Stomach (tissue), 8 donors: ENCODE measurements at regions not wholly inside any gene's neighbourhood (a gene's known extent, or its start where the extent isn't known, plus 50 kb on each side); places are given as distances from the start of the nearest gene placed in this dataset.
A peak's percentile ranks its signal among the peaks of the same experiment; 100 is the strongest.

Source experiments
- DNase-seq, 2 donors: peaks; one replicate each; pipeline versions ENCODE4 v3.0.0 to v3.0.0-alpha.2; 2013 to 2019
- H3K27ac ChIP-seq, 5 donors: fragments of 200-600 bp in 4 of 5; sonication (generic) in 4 of 5; one replicate each; pipeline ENCODE4 v1.5.1; 2013 to 2019; ENCODE audit warnings: mild to moderate bottlenecking in 1 of 5, moderate library complexity in 1 of 5
- H3K27me3 ChIP-seq, 3 donors: fragments of 200-600 bp; sonication (generic); one replicate each; pipeline ENCODE4 v1.5.1; 2017 to 2019; ENCODE audit warnings: mixed run types in 1 of 3
- H3K36me3 ChIP-seq, 4 donors: fragments of 200-600 bp; sonication (generic); 1 replicate in 3 of 4; 2 replicates in 1 of 4; pipeline ENCODE4 v1.5.1; 2016 to 2019
- H3K4me1 ChIP-seq, 4 donors: fragments of 200-600 bp; sonication (generic); one replicate each; pipeline ENCODE4 v1.5.1; 2016 to 2019
- H3K4me3 ChIP-seq, 4 donors: fragments of 200-600 bp; sonication (generic) in 3 of 4; one replicate each; pipeline ENCODE4 v1.5.1; 2016 to 2019; ENCODE audit warnings: mild to moderate bottlenecking in 1 of 4
- H3K9me3 ChIP-seq, 4 donors: fragments of 200-600 bp; sonication (generic); one replicate each; pipeline ENCODE4 v1.5.1; 2016 to 2019
- EP300 ChIP-seq: sonication (generic); formaldehyde crosslinking; IDR thresholded peaks from one replicate; pipeline ENCODE4 v1.6.1; 2017; ENCODE audit warnings: antibody characterized with exemption
- POLR2A ChIP-seq, 4 donors: fragments of 450-650 bp; IDR thresholded peaks; one replicate each; pipeline ENCODE4 v1.6.1; 2016; ENCODE audit warnings: antibody characterized with exemption in 4 of 4, control low read depth in 2 of 4, mild to moderate bottlenecking in 1 of 4, moderate library complexity in 1 of 4
- POLR2AphosphoS5 ChIP-seq, 3 donors: sonication (generic); formaldehyde crosslinking; IDR thresholded peaks; one replicate each; pipeline ENCODE4 v1.6.1; 2016; ENCODE audit warnings: antibody characterized with exemption in 3 of 3
- WGBS, 5 donors: extraction: QIAGEN DNeasy Blood & Tissue Kit in 3 of 5; methylation state at CpG; one replicate each; pipeline versions ENCODE4 v1.1.5 to v1.1.7; 2013 to 2018; 5-methylcytosine and 5-hydroxymethylcytosine counted together
- intact Hi-C: fragments of 100-400 bp; cut with DNase I; formaldehyde crosslinking; loops from one replicate; pipeline ENCODE4 v1.15.1; 2023; ENCODE audit warnings: low total_unique reads
- TF ChIP-seq, protein P1 (sequence below), 7 experiments: fragments of 450-650 bp in 4 of 7; fragments of 200-600 bp in 3 of 7; sonication (generic) in 3 of 7; IDR thresholded peaks; one replicate each; pipeline ENCODE4 v1.5.1; 2016 to 2019; ENCODE audit warnings: antibody characterized with exemption in 7 of 7, control low read depth in 2 of 7, mild to moderate bottlenecking in 1 of 7
- donor health status: healthy with polysubstance abuse.
- donor health status: Bipolar disorder and iron deficiency.
- donor health status: healthy.

DNA sequence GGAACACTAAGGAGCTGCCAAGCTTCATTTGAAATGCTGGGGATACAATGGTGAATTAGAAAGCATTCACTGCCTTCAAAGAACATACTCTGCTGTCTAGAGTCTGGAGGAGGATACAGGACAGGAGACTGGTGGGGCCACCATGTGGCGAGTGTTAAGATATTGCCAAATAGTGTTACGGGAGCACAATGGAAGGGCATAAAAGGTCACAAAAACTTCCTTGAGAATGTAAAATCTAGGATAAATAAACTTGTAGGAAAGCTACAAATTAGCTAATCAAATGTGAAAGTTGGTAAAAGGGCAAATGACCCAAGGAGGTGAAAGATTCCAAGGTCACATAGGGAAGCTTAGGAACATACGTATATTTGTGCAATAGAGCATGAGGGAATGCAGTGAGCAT is 271.7 kb downstream of the RFPL4B start:
- intact Hi-C loops, result no loop called here
- WGBS, 5 donors, result 62 to 74% (median 69%) methylated on average over 3 of the region's 3 CpGs
- no peaks in the 10 kb centered on the region for H3K27me3 ChIP-seq
- H3K27ac ChIP-seq, result no peak overlapping the region
- H3K9me3 ChIP-seq, result no peaks in the 10 kb centered on the region
- TF ChIP-seq POLR2A (IDR thresholded peaks at IDR 0.05), result no peak
- TF ChIP-seq EP300, result no peak
- TF ChIP-seq, protein P1, sequence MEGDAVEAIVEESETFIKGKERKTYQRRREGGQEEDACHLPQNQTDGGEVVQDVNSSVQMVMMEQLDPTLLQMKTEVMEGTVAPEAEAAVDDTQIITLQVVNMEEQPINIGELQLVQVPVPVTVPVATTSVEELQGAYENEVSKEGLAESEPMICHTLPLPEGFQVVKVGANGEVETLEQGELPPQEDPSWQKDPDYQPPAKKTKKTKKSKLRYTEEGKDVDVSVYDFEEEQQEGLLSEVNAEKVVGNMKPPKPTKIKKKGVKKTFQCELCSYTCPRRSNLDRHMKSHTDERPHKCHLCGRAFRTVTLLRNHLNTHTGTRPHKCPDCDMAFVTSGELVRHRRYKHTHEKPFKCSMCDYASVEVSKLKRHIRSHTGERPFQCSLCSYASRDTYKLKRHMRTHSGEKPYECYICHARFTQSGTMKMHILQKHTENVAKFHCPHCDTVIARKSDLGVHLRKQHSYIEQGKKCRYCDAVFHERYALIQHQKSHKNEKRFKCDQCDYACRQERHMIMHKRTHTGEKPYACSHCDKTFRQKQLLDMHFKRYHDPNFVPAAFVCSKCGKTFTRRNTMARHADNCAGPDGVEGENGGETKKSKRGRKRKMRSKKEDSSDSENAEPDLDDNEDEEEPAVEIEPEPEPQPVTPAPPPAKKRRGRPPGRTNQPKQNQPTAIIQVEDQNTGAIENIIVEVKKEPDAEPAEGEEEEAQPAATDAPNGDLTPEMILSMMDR (IDR thresholded peaks at IDR 0.05), result no peak
- no peak for TF ChIP-seq POLR2AphosphoS5 (IDR thresholded peaks at IDR 0.05)
- H3K36me3 ChIP-seq, result no peaks in the 10 kb centered on the region
- H3K4me1 ChIP-seq, result peaks cover 0 to 4% (median 0%) of the 10 kb centered on the region in 4 donors
- H3K4me3 ChIP-seq, result no peak overlapping the region
- peak in 1 of 2 donors; percentile 19 for DNase-seq

DNA sequence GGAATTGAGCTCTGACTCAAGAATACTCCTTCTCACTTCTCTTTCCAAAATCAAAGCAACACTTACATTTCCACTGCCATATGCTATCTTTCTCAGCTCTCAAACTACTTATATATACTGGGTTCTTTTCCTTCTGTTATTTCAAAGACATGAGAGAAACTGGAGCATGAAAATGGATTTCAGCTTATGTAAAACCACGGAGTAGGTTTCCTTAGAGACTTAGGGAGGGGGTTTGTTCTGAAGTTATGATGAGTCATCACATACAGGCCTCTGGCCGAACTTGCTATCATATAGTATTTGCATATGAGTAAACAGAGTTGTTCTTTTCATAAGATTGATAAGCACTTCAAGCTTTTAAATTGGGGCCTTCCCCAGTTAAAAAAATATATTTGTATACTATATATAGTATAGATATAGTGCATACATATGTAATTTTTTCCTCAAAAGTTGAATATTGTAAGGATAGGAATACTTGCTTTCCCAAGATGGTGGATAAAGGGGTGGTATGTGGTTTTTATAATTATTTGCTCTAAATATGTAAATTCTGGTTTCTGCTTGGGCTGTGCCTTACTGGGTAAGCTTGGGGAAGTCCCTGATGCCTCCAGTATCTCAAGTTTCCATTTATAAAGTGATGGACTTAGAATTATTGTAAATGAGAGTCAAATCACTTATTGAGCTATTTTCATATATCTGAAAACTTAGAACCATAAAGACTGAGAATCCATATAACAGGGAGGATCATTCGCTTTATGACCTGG is 273.9 kb downstream of the RFPL4B start:
- Histone ChIP-seq H3K4me1 (peaks cover 0 to 4% (median 0%) of the 10 kb centered on the region in 4 donors), H3K36me3 (no peaks in the 10 kb centered on the region), H3K27me3 (no peaks in the 10 kb centered on the region), H3K27ac (no peak overlapping the region), H3K4me3 (no peak overlapping the region), H3K9me3 (no peaks in the 10 kb centered on the region)
- peak in 1 of 2 donors; percentile 44 for DNase-seq
- no peak for TF ChIP-seq POLR2A (IDR thresholded peaks at IDR 0.05)
- no peak for TF ChIP-seq EP300
- no peak for TF ChIP-seq POLR2AphosphoS5 (IDR thresholded peaks at IDR 0.05)
- TF ChIP-seq, protein P1 (IDR thresholded peaks at IDR 0.05), result no peak
- WGBS, 5 donors, result 41 to 47% (median 44%) methylated on average over 3 of the region's 3 CpGs
- intact Hi-C loops, result no loop called here

DNA sequence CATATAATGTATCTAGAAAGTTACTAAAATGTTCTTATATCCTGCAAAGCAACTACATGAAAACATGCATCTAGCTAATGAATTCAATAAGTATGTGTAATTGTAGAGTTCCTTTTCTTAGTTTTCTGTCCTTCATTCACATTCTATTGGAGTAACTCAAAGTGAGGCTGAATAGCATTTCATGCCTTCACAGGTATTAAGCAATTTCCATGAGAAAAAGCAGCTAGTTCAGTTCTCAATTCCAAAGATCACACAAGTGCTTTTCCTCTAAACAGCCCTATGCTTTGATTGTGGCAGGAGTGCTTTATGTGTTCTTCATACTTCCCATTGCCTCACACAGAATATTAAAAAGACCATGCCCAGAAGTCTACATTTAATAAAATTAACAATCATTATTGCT is 274.9 kb downstream of the RFPL4B start:
- Histone ChIP-seq H3K4me3 (no peak overlapping the region), H3K4me1 (peaks cover 0 to 4% (median 0%) of the 10 kb centered on the region in 4 donors), H3K27ac (no peak overlapping the region), H3K9me3 (no peaks in the 10 kb centered on the region), H3K27me3 (no peaks in the 10 kb centered on the region), H3K36me3 (no peaks in the 10 kb centered on the region)
- intact Hi-C loops, result no loop called here
- DNase-seq, result no peak
- TF ChIP-seq POLR2A (IDR thresholded peaks at IDR 0.05) (no peak), POLR2AphosphoS5 (IDR thresholded peaks at IDR 0.05) (no peak), EP300 (no peak)
- TF ChIP-seq, protein P1 (IDR thresholded peaks at IDR 0.05), result no peak

DNA sequence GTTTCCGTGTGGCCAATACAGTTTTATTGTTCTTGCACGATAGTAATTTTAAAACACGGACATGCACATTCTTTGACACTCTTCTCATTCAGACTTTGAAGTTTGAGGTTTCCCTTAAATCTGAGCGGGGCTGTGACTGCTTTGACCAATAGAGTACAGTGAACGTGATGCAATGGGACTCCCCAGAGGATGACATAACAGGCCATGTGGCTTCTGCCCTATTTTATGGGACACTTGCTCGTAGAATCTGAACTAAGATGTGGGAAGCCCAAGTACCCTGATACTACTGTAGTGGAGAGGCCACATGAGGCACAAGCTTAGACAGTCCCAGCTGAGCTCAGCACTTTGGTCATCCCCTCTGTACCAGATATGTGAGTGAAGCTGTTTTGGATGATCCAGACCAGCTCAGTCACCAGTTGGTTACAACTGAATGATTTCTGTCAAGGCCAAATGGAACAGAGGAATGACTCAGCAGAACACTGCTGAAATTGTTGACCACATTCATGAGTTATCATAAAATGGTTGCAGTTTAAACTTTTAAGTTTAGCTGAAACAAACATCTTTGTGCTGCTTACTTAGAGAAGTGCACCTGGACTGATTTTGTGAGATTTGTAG is 279.4 kb downstream of the RFPL4B start:
- intact Hi-C loops, result no loop called here
- H3K27ac ChIP-seq, result no peak overlapping the region
- TF ChIP-seq EP300 (no peak), POLR2A (IDR thresholded peaks at IDR 0.05) (no peak), POLR2AphosphoS5 (IDR thresholded peaks at IDR 0.05) (no peak)
- TF ChIP-seq, protein P1 (IDR thresholded peaks at IDR 0.05), result no peak
- no peak for DNase-seq
- H3K9me3 ChIP-seq, result no peaks in the 10 kb centered on the region
- peaks cover 0 to 1% (median 0%) of the 10 kb centered on the region in 4 donors for H3K4me1 ChIP-seq
- 91 to 95% (median 93%) methylated on average over 6 of the region's 6 CpGs for WGBS, 5 donors
- H3K4me3 ChIP-seq, result no peak overlapping the region
- no peaks in the 10 kb centered on the region for H3K27me3 ChIP-seq
- H3K36me3 ChIP-seq, result no peaks in the 10 kb centered on the region
